ENCODE measurements at regions not wholly inside any gene's neighbourhood (a gene's known extent, or its start where the extent isn't known, plus 50 kb on each side); places are given as distances from the start of the nearest gene placed in this dataset.

GRCh38 chr3:176447369-176447768 is 749.9 kb downstream of the TBL1XR1 start (continued):
- TF ChIP-seq, protein P1, sequence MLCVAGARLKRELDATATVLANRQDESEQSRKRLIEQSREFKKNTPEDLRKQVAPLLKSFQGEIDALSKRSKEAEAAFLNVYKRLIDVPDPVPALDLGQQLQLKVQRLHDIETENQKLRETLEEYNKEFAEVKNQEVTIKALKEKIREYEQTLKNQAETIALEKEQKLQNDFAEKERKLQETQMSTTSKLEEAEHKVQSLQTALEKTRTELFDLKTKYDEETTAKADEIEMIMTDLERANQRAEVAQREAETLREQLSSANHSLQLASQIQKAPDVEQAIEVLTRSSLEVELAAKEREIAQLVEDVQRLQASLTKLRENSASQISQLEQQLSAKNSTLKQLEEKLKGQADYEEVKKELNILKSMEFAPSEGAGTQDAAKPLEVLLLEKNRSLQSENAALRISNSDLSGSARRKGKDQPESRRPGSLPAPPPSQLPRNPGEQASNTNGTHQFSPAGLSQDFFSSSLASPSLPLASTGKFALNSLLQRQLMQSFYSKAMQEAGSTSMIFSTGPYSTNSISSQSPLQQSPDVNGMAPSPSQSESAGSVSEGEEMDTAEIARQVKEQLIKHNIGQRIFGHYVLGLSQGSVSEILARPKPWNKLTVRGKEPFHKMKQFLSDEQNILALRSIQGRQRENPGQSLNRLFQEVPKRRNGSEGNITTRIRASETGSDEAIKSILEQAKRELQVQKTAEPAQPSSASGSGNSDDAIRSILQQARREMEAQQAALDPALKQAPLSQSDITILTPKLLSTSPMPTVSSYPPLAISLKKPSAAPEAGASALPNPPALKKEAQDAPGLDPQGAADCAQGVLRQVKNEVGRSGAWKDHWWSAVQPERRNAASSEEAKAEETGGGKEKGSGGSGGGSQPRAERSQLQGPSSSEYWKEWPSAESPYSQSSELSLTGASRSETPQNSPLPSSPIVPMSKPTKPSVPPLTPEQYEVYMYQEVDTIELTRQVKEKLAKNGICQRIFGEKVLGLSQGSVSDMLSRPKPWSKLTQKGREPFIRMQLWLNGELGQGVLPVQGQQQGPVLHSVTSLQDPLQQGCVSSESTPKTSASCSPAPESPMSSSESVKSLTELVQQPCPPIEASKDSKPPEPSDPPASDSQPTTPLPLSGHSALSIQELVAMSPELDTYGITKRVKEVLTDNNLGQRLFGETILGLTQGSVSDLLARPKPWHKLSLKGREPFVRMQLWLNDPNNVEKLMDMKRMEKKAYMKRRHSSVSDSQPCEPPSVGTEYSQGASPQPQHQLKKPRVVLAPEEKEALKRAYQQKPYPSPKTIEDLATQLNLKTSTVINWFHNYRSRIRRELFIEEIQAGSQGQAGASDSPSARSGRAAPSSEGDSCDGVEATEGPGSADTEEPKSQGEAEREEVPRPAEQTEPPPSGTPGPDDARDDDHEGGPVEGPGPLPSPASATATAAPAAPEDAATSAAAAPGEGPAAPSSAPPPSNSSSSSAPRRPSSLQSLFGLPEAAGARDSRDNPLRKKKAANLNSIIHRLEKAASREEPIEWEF (CRISPR knock-in tag; IDR thresholded peaks at IDR 0.05), result no peak
- TF ChIP-seq ZNF780A (CRISPR knock-in tag; IDR thresholded peaks at IDR 0.05) (no peak), ZNF277 (CRISPR knock-in tag; IDR thresholded peaks at IDR 0.05; ENCODE audit: borderline replicate concordance) (no peak), PHB2 (IDR thresholded peaks at IDR 0.05; ENCODE audit: low read depth) (no peak), BACH1 (tag; IDR thresholded peaks at IDR 0.05) (no peak), SMARCE1 (IDR thresholded peaks at IDR 0.05) (no peak), WHSC1 (IDR thresholded peaks at IDR 0.05; ENCODE audit: low read length) (no peak), ZNF232 (CRISPR knock-in tag; IDR thresholded peaks at IDR 0.05) (no peak)
- TF ChIP-seq, protein P2, sequence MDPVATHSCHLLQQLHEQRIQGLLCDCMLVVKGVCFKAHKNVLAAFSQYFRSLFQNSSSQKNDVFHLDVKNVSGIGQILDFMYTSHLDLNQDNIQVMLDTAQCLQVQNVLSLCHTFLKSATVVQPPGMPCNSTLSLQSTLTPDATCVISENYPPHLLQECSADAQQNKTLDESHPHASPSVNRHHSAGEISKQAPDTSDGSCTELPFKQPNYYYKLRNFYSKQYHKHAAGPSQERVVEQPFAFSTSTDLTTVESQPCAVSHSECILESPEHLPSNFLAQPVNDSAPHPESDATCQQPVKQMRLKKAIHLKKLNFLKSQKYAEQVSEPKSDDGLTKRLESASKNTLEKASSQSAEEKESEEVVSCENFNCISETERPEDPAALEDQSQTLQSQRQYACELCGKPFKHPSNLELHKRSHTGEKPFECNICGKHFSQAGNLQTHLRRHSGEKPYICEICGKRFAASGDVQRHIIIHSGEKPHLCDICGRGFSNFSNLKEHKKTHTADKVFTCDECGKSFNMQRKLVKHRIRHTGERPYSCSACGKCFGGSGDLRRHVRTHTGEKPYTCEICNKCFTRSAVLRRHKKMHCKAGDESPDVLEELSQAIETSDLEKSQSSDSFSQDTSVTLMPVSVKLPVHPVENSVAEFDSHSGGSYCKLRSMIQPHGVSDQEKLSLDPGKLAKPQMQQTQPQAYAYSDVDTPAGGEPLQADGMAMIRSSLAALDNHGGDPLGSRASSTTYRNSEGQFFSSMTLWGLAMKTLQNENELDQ (CRISPR knock-in tag; IDR thresholded peaks at IDR 0.05; ENCODE audit: borderline replicate concordance), result no peak
- TF ChIP-seq, protein P3, sequence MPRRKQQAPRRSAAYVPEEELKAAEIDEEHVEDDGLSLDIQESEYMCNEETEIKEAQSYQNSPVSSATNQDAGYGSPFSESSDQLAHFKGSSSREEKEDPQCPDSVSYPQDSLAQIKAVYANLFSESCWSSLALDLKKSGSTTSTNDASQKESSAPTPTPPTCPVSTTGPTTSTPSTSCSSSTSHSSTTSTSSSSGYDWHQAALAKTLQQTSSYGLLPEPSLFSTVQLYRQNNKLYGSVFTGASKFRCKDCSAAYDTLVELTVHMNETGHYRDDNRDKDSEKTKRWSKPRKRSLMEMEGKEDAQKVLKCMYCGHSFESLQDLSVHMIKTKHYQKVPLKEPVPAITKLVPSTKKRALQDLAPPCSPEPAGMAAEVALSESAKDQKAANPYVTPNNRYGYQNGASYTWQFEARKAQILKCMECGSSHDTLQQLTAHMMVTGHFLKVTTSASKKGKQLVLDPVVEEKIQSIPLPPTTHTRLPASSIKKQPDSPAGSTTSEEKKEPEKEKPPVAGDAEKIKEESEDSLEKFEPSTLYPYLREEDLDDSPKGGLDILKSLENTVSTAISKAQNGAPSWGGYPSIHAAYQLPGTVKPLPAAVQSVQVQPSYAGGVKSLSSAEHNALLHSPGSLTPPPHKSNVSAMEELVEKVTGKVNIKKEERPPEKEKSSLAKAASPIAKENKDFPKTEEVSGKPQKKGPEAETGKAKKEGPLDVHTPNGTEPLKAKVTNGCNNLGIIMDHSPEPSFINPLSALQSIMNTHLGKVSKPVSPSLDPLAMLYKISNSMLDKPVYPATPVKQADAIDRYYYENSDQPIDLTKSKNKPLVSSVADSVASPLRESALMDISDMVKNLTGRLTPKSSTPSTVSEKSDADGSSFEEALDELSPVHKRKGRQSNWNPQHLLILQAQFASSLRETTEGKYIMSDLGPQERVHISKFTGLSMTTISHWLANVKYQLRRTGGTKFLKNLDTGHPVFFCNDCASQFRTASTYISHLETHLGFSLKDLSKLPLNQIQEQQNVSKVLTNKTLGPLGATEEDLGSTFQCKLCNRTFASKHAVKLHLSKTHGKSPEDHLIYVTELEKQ (CRISPR knock-in tag; IDR thresholded peaks at IDR 0.05), result no peak

Data from K562 (cell line).